ENCODE measurements at regions not wholly inside any gene's neighbourhood (a gene's known extent, or its start where the extent isn't known, plus 50 kb on each side); places are given as distances from the start of the nearest gene placed in this dataset.

DNA sequence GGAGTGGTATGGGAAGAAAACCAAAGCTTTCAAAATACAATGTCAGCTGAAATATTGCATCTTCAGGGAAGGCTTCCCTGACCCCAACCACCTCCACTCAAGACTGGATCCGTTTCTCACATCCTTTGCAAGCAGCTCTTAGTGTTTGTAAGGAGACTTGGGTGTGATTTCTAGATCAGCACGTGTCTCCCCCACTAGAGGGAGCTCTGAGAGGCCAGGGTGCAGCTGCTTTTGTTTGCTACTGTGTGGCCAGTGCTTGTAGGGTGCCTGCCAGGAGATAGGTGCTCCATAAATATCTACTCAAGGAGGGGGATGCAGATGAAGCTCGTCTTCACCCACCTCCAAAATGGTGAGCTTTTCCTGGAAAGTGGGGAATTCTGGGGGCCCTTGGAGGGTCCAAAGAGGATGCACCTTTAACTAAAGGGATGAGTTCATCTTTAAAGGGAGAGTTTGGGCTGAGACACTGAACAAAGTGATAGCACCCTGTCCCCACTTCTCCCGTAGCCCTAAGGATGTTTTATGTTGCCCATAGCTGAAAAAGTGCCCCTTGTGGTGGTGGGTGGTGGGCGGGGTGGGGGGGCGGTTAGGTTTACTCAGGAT lies 52.6 kb upstream of the MAFB start:
- Histone ChIP-seq H3K4me3 (ENCODE audit: low read depth in 2 of 2, low read length in 2 of 2) (no peak overlapping the region), H3K36me3 (ENCODE audit: control insufficient read depth, insufficient read depth, low read length) (no peaks in the 10 kb centered on the region), H3K27ac (ENCODE audit: low read length) (no peak overlapping the region), H3K4me1 (ENCODE audit: control insufficient read depth, insufficient read depth, low read length) (no peaks in the 10 kb centered on the region), H3K27me3 (ENCODE audit: control insufficient read depth, insufficient read depth, low read length) (no peaks in the 10 kb centered on the region; the same call in 1 of the 2 replicates), H3K9me3 (ENCODE audit: control insufficient read depth, insufficient read depth, low read depth, low read length) (no peaks in the 10 kb centered on the region)
- CTCF ChIA-PET, result interaction anchor here (0.9 to 1.2 kb wide), 3 partner anchors 204 to 221 kb away, joined by 4 to 5 read pairs (median 5); no protein-coding TSS in a partner anchor
- in situ Hi-C loops (cut with HindIII; ENCODE audit: low pct_unique_long_range_greater_than_20kb, low sequenced_read_pairs) (no loop called here), intact Hi-C loops (cut with micrococcal nuclease; ENCODE audit: unreplicated experiment) (loop anchor here (5.0 kb wide), 1 partner anchor 206 kb away; no protein-coding TSS in a partner anchor)
- no TSS peak for BruUV-seq (replicated peaks)
- ATAC-seq (peak; percentile 64; the same call in 1 of the 2 replicates), DNase-seq (ENCODE audit: low read depth, low spot score) (peak; percentile 25)
- TF ChIP-seq CTCF (IDR thresholded peaks at IDR 0.05) (peak; percentile 82), SIN3A (IDR thresholded peaks at IDR 0.05; ENCODE audit: borderline replicate concordance, insufficient read depth, low read depth, low read length) (no peak), POLR2AphosphoS5 (IDR thresholded peaks at IDR 0.05; ENCODE audit: low read depth, low read length) (no peak)
- TF ChIP-seq, protein P1, sequence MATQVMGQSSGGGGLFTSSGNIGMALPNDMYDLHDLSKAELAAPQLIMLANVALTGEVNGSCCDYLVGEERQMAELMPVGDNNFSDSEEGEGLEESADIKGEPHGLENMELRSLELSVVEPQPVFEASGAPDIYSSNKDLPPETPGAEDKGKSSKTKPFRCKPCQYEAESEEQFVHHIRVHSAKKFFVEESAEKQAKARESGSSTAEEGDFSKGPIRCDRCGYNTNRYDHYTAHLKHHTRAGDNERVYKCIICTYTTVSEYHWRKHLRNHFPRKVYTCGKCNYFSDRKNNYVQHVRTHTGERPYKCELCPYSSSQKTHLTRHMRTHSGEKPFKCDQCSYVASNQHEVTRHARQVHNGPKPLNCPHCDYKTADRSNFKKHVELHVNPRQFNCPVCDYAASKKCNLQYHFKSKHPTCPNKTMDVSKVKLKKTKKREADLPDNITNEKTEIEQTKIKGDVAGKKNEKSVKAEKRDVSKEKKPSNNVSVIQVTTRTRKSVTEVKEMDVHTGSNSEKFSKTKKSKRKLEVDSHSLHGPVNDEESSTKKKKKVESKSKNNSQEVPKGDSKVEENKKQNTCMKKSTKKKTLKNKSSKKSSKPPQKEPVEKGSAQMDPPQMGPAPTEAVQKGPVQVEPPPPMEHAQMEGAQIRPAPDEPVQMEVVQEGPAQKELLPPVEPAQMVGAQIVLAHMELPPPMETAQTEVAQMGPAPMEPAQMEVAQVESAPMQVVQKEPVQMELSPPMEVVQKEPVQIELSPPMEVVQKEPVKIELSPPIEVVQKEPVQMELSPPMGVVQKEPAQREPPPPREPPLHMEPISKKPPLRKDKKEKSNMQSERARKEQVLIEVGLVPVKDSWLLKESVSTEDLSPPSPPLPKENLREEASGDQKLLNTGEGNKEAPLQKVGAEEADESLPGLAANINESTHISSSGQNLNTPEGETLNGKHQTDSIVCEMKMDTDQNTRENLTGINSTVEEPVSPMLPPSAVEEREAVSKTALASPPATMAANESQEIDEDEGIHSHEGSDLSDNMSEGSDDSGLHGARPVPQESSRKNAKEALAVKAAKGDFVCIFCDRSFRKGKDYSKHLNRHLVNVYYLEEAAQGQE (IDR thresholded peaks at IDR 0.05; ENCODE audit: insufficient read depth in 1 of 2, low read depth in 2 of 2, low read length in 1 of 2), result no peak
- POLR2A ChIA-PET, result no interaction called here

GRCh38 chr20:40743141-40743775 lies 54.2 kb upstream of the MAFB start:
- H3K36me3 ChIP-seq (ENCODE audit: control insufficient read depth, insufficient read depth, low read length), result no peaks in the 10 kb centered on the region; the same call in 1 of the 2 replicates
- H3K27me3 ChIP-seq (ENCODE audit: control insufficient read depth, insufficient read depth, low read length), result peaks cover 3% of the 10 kb centered on the region; the same call in 1 of the 2 replicates
- POLR2A ChIA-PET, result no interaction called here
- H3K27ac ChIP-seq (ENCODE audit: low read length), result no peak overlapping the region
- TF ChIP-seq, protein P1 (IDR thresholded peaks at IDR 0.05; ENCODE audit: insufficient read depth in 1 of 2, low read depth in 2 of 2, low read length in 1 of 2), result no peak
- no peak for TF ChIP-seq TCF7L2 (IDR thresholded peaks at IDR 0.05; ENCODE audit: low read depth, low read length)
- no peak for TF ChIP-seq SIN3A (IDR thresholded peaks at IDR 0.05; ENCODE audit: borderline replicate concordance, insufficient read depth, low read depth, low read length)
- no peak for TF ChIP-seq CTCF (IDR thresholded peaks at IDR 0.05)
- TF ChIP-seq POLR2AphosphoS5 (IDR thresholded peaks at IDR 0.05; ENCODE audit: low read depth, low read length), result no peak
- intact Hi-C loops (cut with micrococcal nuclease; ENCODE audit: unreplicated experiment), result loop anchor here (5.0 kb wide), 1 partner anchor 204 kb away; no protein-coding TSS in a partner anchor
- ATAC-seq (no peak; the same call in 1 of the 2 replicates), DNase-seq (ENCODE audit: low read depth, low spot score) (no peak)
- H3K9me3 ChIP-seq (ENCODE audit: control insufficient read depth, insufficient read depth, low read depth, low read length), result no peaks in the 10 kb centered on the region
- no peaks in the 10 kb centered on the region for H3K4me1 ChIP-seq (ENCODE audit: control insufficient read depth, insufficient read depth, low read length)
- no TSS peak for BruUV-seq (replicated peaks)
- in situ Hi-C loops (cut with HindIII; ENCODE audit: low pct_unique_long_range_greater_than_20kb, low sequenced_read_pairs), result no loop called here
- no peak overlapping the region for H3K4me3 ChIP-seq (ENCODE audit: low read depth in 2 of 2, low read length in 2 of 2)
- CTCF ChIA-PET, result interaction anchor here (0.7 kb wide), 1 partner anchor 156 kb away, joined by 3 read pairs; no protein-coding TSS in a partner anchor

Data from Panc1 (cell line).